H9 (cell line): ENCODE measurements at regions not wholly inside any gene's neighbourhood (a gene's known extent, or its start where the extent isn't known, plus 50 kb on each side); places are given as distances from the start of the nearest gene placed in this dataset.

ENCODE experiments used
- DNase-seq: peaks from one replicate; pipeline ENCODE4 v3.0.0-alpha.2; 2017
- H2AFZ ChIP-seq: one replicate; pipeline ENCODE4 v1.6.1; 2013; ENCODE audit warnings: mild to moderate bottlenecking, low read length, control low read depth, moderate library complexity
- H2AK5ac ChIP-seq: 2 replicates; pipeline ENCODE4 v1.6.1; 2013; ENCODE audit warnings: low read length, control low read depth, mixed read lengths; ENCODE audit not compliant: insufficient read length
- H2BK120ac ChIP-seq: one replicate; pipeline ENCODE4 v1.6.1; 2013; ENCODE audit warnings: low read depth, mild to moderate bottlenecking, low read length, control low read depth, inconsistent platforms; ENCODE audit not compliant: poor library complexity, severe bottlenecking
- H2BK12ac ChIP-seq: 2 replicates; pipeline ENCODE4 v1.6.1; 2013; ENCODE audit warnings: low read length, control low read depth, mixed read lengths, low read depth; ENCODE audit not compliant: insufficient read length
- H2BK15ac ChIP-seq: 2 replicates; pipeline ENCODE4 v1.6.1; 2013; ENCODE audit warnings: low read depth, low read length, control low read depth
- H2BK20ac ChIP-seq: one replicate; pipeline ENCODE4 v1.6.1; 2013; ENCODE audit warnings: low read depth, mild to moderate bottlenecking, low read length, control low read depth, inconsistent platforms; ENCODE audit not compliant: poor library complexity, severe bottlenecking
- H2BK5ac ChIP-seq: 2 replicates; pipeline ENCODE4 v1.6.1; 2013; ENCODE audit warnings: low read length, control low read depth, mixed read lengths; ENCODE audit not compliant: insufficient read length
- H3K14ac ChIP-seq: 2 replicates; pipeline ENCODE4 v1.6.1; 2013; ENCODE audit warnings: low read length, control low read depth; ENCODE audit not compliant: insufficient read depth
- H3K18ac ChIP-seq: 2 replicates; pipeline ENCODE4 v1.6.1; 2013; ENCODE audit warnings: low read depth, mild to moderate bottlenecking, mixed read lengths, low read length, control low read depth; ENCODE audit not compliant: insufficient read length
- H3K23ac ChIP-seq: 2 replicates; pipeline ENCODE4 v1.6.1; 2013; ENCODE audit warnings: low read length, control low read depth, mixed read lengths, low read depth; ENCODE audit not compliant: insufficient read length
- H3K23me2 ChIP-seq: 2 replicates; pipeline ENCODE4 v1.6.1; 2013; ENCODE audit warnings: low read depth, mild to moderate bottlenecking, mixed read lengths, low read length, control low read depth; ENCODE audit not compliant: insufficient read length, poor library complexity, severe bottlenecking
- H3K27ac ChIP-seq: 2 replicates; pipeline ENCODE4 v1.5.1; 2013; ENCODE audit warnings: low read length, control low read depth, mixed read lengths, low read depth; ENCODE audit not compliant: insufficient read length
- H3K27me3 ChIP-seq: 2 replicates; pipeline ENCODE4 v1.6.1; 2013; ENCODE audit warnings: low read length, control low read depth, inconsistent platforms; ENCODE audit not compliant: insufficient read depth
- H3K4ac ChIP-seq: 2 replicates; pipeline ENCODE4 v1.6.1; 2013; ENCODE audit warnings: low read depth, mild to moderate bottlenecking, control low read depth, inconsistent platforms, low read length, moderate library complexity
- H3K4me1 ChIP-seq: 2 replicates; pipeline ENCODE4 v1.6.1; 2013; ENCODE audit warnings: low read length, control low read depth, inconsistent platforms; ENCODE audit not compliant: insufficient read depth
- H3K4me2 ChIP-seq: 2 replicates; pipeline ENCODE4 v1.6.1; 2013; ENCODE audit warnings: low read length, control low read depth, mixed read lengths; ENCODE audit not compliant: insufficient read length, insufficient read depth
- H3K56ac ChIP-seq: 2 replicates; pipeline ENCODE4 v1.6.1; 2013; ENCODE audit warnings: low read depth, mild to moderate bottlenecking, mixed read lengths, low read length, control low read depth; ENCODE audit not compliant: insufficient read length
- H3K79me1 ChIP-seq: 2 replicates; pipeline ENCODE4 v1.6.1; 2013; ENCODE audit warnings: low read depth, mild to moderate bottlenecking, moderate library complexity, low read length, control low read depth, inconsistent platforms; ENCODE audit not compliant: insufficient read depth, poor library complexity, severe bottlenecking
- H3K79me2 ChIP-seq: 2 replicates; pipeline ENCODE4 v1.6.1; 2013; ENCODE audit warnings: low read length, control low read depth, inconsistent platforms; ENCODE audit not compliant: insufficient read depth
- H3K9ac ChIP-seq: 2 replicates; pipeline ENCODE4 v1.6.1; 2013; ENCODE audit warnings: low read length, control low read depth, mixed read lengths; ENCODE audit not compliant: insufficient read length; ENCODE audit errors: extremely low read depth
- H3K9me3 ChIP-seq: one replicate; pipeline ENCODE4 v1.6.1; 2013; ENCODE audit warnings: low read depth, low read length, inconsistent platforms; ENCODE audit not compliant: control insufficient read depth
- H3T11ph ChIP-seq: one replicate; pipeline ENCODE4 v1.6.1; 2013; ENCODE audit warnings: mild to moderate bottlenecking, low read length, control low read depth, inconsistent platforms
- H4K20me1 ChIP-seq: one replicate; pipeline ENCODE4 v1.6.1; 2013; ENCODE audit not compliant: control insufficient read depth, insufficient read length, insufficient read depth
- H4K5ac ChIP-seq: 2 replicates; pipeline ENCODE4 v1.6.1; 2013; ENCODE audit warnings: low read depth, mild to moderate bottlenecking, mixed read lengths, low read length, control low read depth; ENCODE audit not compliant: insufficient read length
- H4K8ac ChIP-seq: replicated peaks from 2 replicates; pipeline ENCODE4 v1.6.1; 2013; ENCODE audit warnings: low read length, control low read depth, mixed read lengths, low read depth; ENCODE audit not compliant: insufficient read length
- H4K91ac ChIP-seq: 2 replicates; pipeline ENCODE4 v1.6.1; 2013; ENCODE audit warnings: low read depth, mild to moderate bottlenecking, moderate library complexity, mixed read lengths, low read length, control low read depth; ENCODE audit not compliant: insufficient read length
- H3K27ac Mint-ChIP-seq, 3 experiments: 2 replicates in 2 of 3; 3 replicates in 1 of 3; pipeline ENCODE4 v1.8.0; 2020 to 2021; ENCODE audit warnings: mixed read lengths in 3 of 3, mild to moderate bottlenecking in 1 of 3, moderate library complexity in 1 of 3
- H3K27me3 Mint-ChIP-seq: 2 replicates; pipeline ENCODE4 v1.8.0; 2021; ENCODE audit warnings: low read depth, mild to moderate bottlenecking, moderate library complexity, mixed read lengths
- H3K36me3 Mint-ChIP-seq, 3 experiments: 2 replicates in 2 of 3; 3 replicates in 1 of 3; pipeline ENCODE4 v1.8.0; 2020 to 2021; ENCODE audit warnings: low read depth in 3 of 3, mixed read lengths in 3 of 3; ENCODE audit not compliant: insufficient read depth in 1 of 3
- H3K4me1 Mint-ChIP-seq, 2 experiments: 2 replicates each; pipeline ENCODE4 v1.8.0; 2020; ENCODE audit warnings: mixed read lengths in 2 of 2
- H3K4me3 Mint-ChIP-seq, 2 experiments: 2 replicates in 1 of 2; 3 replicates in 1 of 2; pipeline ENCODE4 v1.8.0; 2020 to 2021; ENCODE audit warnings: mild to moderate bottlenecking in 2 of 2, mixed read lengths in 2 of 2, moderate library complexity in 1 of 2
- H3K9me3 Mint-ChIP-seq, 2 experiments: 2 replicates in 1 of 2; 3 replicates in 1 of 2; pipeline ENCODE4 v1.8.0; 2020; ENCODE audit warnings: mild to moderate bottlenecking in 2 of 2, mixed read lengths in 2 of 2, moderate library complexity in 1 of 2
- CTCF ChIP-seq: fragments of 200-600 bp; sonication (generic); conservative IDR thresholded peaks from 3 replicates; pipeline ENCODE4 v1.8.0; 2021; ENCODE audit warnings: antibody characterized with exemption, mild to moderate bottlenecking
- WGBS: extraction: QIAGEN DNeasy Blood & Tissue Kit; methylation state at CpG from one replicate; pipeline ENCODE4 v1.1.7; 2013; ENCODE audit warnings: missing lambda C conversion rate, low lambda C conversion rate, mixed read lengths; ENCODE audit not compliant: insufficient read length; ENCODE audit errors: extremely low coverage; 5-methylcytosine and 5-hydroxymethylcytosine counted together

- H4K8ac ChIP-seq: no peak overlapping the region
- H3K4ac ChIP-seq: no peak overlapping the region
- no peak overlapping the region for H2BK12ac ChIP-seq
- Mint-ChIP-seq H3K4me1 (peaks cover 33 to 43% of the 10 kb centered on the region in 2 experiments), H3K36me3 (no peaks in the 10 kb centered on the region; a peak in 1 of 7 replicates), H3K27ac (no peak overlapping the region), H3K27me3 (peaks cover 2% of the 10 kb centered on the region), H3K4me3 (no peak overlapping the region), H3K9me3 (no peaks in the 10 kb centered on the region; a peak in 1 of 5 replicates)
- H3K18ac ChIP-seq: no peak overlapping the region
- no peaks in the 10 kb centered on the region for H3K9me3 ChIP-seq
- H2BK20ac ChIP-seq: no peak overlapping the region
- H4K5ac ChIP-seq: no peak overlapping the region
- no peak overlapping the region for H4K91ac ChIP-seq
- no CpG with 5 or more reads among the region's 7 CpGs for WGBS
- H3T11ph ChIP-seq: no peak overlapping the region
- no peak overlapping the region for H2BK15ac ChIP-seq
- H3K4me1 ChIP-seq: no peaks in the 10 kb centered on the region
- H3K9ac ChIP-seq: no peak overlapping the region
- no peaks in the 10 kb centered on the region for H4K20me1 ChIP-seq
- no peaks in the 10 kb centered on the region for H3K79me2 ChIP-seq
- H2BK5ac ChIP-seq: no peak overlapping the region
- H2AFZ ChIP-seq: no peak overlapping the region
- H3K23ac ChIP-seq: no peak overlapping the region
- H2AK5ac ChIP-seq: no peak overlapping the region
- H3K27ac ChIP-seq: no peak overlapping the region
- no peak overlapping the region for H3K14ac ChIP-seq
- DNase-seq: peak; percentile 64
- H3K27me3 ChIP-seq: no peaks in the 10 kb centered on the region
- H3K23me2 ChIP-seq: no peaks in the 10 kb centered on the region
- H3K56ac ChIP-seq: no peak overlapping the region
- H3K4me2 ChIP-seq: no peak overlapping the region
- no peak overlapping the region for H2BK120ac ChIP-seq
- TF ChIP-seq CTCF: peak; percentile 52; the same call in 2 of the 3 replicates
- H3K79me1 ChIP-seq: no peaks in the 10 kb centered on the region
Observed at GRCh38 chr15:62988701-62989100, 53.8 kb upstream of the TPM1 start.
